Vagina (tissue), 2 donors: ENCODE measurements at regions not wholly inside any gene's neighbourhood (a gene's known extent, or its start where the extent isn't known, plus 50 kb on each side); places are given as distances from the start of the nearest gene placed in this dataset.
"Not testable (repeated sequence)": the region's sequence is repeated elsewhere in the genome, so short reads cannot be mapped to it uniquely, and the experiment has no call there.

Source experiments
- DNase-seq, 2 donors: peaks; one replicate each; pipeline ENCODE4 v3.0.0-alpha.2; 2017; ENCODE audit errors: extremely low spot score in 2 of 2
- H3K27ac ChIP-seq: fragments of 200-600 bp; sonication (generic); one replicate; pipeline ENCODE4 v1.5.1; 2019
- H3K27me3 ChIP-seq: fragments of 200-600 bp; sonication (generic); one replicate; pipeline ENCODE4 v1.5.1; 2019
- H3K36me3 ChIP-seq, 2 donors: fragments of 200-600 bp; sonication (generic); one replicate each; pipeline ENCODE4 v1.5.1; 2017 to 2019
- H3K4me1 ChIP-seq: fragments of 200-600 bp; sonication (generic); one replicate; pipeline ENCODE4 v1.5.1; 2019
- H3K4me3 ChIP-seq, 2 donors: fragments of 200-600 bp; sonication (generic); 1 replicate in 1 of 2; 2 replicates in 1 of 2; pipeline ENCODE4 v1.5.1; 2016 to 2019
- H3K9me3 ChIP-seq: fragments of 200-600 bp; sonication (generic); one replicate; pipeline ENCODE4 v1.5.1; 2019
- CTCF ChIP-seq, 3 experiments: fragments of 450-650 bp in 2 of 3; fragments of 200-600 bp in 1 of 3; sonication (generic) in 1 of 3; IDR thresholded peaks; one replicate each; pipeline ENCODE4 v1.5.1; 2017 to 2019; ENCODE audit warnings: antibody characterized with exemption in 3 of 3, mild to moderate bottlenecking in 2 of 3, moderate library complexity in 2 of 3
- POLR2A ChIP-seq, 2 donors: fragments of 450-650 bp; IDR thresholded peaks; one replicate each; pipeline ENCODE4 v1.6.1; 2017; ENCODE audit warnings: antibody characterized with exemption in 2 of 2, mild to moderate bottlenecking in 2 of 2, moderate library complexity in 2 of 2
- POLR2AphosphoS5 ChIP-seq, 2 donors: sonication (generic); formaldehyde crosslinking; IDR thresholded peaks; one replicate each; pipeline ENCODE4 v1.9.0; 2017; ENCODE audit warnings: antibody characterized with exemption in 2 of 2, mild to moderate bottlenecking in 2 of 2, low read depth in 1 of 2; ENCODE audit not compliant: insufficient read depth in 1 of 2
- intact Hi-C: fragments of 100-400 bp; cut with DNase I; formaldehyde crosslinking; loops from one replicate; pipeline ENCODE4 v1.15.1; 2023

DNA sequence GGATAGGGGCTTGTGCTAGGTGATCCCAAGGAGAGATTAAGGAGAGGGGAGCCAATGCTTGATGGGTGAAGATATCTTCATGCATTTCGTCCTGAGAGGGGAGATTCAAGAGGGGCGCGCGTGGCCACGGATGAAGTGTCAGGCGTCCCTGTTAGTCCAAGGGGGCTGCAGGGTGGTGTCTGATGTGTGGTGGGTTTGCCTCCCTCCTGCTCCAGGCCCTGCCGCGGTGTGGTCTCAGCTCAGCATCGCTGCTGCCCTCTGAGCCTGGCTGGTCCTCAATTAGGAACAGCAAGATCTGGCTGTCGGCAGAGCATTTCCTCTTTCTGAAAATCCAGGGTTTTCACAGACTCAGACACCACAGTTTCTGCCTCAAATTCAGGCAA lies 318.0 kb downstream of the THBS2 start:
- peak in 1 of 2 donors; percentile 84 for DNase-seq
- Histone ChIP-seq H3K9me3 (no peaks in the 10 kb centered on the region), H3K27me3 (no peaks in the 10 kb centered on the region), H3K27ac (peak overlapping the region; percentile 62), H3K36me3 (no peaks in the 10 kb centered on the region), H3K4me3 (no peak overlapping the region), H3K4me1 (peaks cover 15% of the 10 kb centered on the region)
- TF ChIP-seq CTCF (IDR thresholded peaks at IDR 0.05) (no peak), POLR2AphosphoS5 (IDR thresholded peaks at IDR 0.05; ENCODE audit: insufficient read depth in 1 of 2, low read depth in 1 of 2) (no peak), POLR2A (IDR thresholded peaks at IDR 0.05) (no peak)
- intact Hi-C loops = no loop called here

- H3K27ac ChIP-seq = peak overlapping the region; percentile 62
- H3K4me1 ChIP-seq = peaks cover 15% of the 10 kb centered on the region
- intact Hi-C loops = no loop called here
- H3K27me3 ChIP-seq = no peaks in the 10 kb centered on the region
- H3K4me3 ChIP-seq = no peak overlapping the region
- no peaks in the 10 kb centered on the region for H3K9me3 ChIP-seq
- no peak for TF ChIP-seq CTCF (IDR thresholded peaks at IDR 0.05)
- no peak for TF ChIP-seq POLR2A (IDR thresholded peaks at IDR 0.05)
- TF ChIP-seq POLR2AphosphoS5 (IDR thresholded peaks at IDR 0.05; ENCODE audit: insufficient read depth in 1 of 2, low read depth in 1 of 2) = no peak
- peak; percentile 74 to 77 for DNase-seq
- no peaks in the 10 kb centered on the region for H3K36me3 ChIP-seq
Observed at GRCh38 chr6:168934660-168935627, 318.7 kb downstream of the THBS2 start.

- H3K4me1 ChIP-seq, intact Hi-C loops, H3K9me3 ChIP-seq, H3K4me3 ChIP-seq, H3K27ac ChIP-seq, H3K27me3 ChIP-seq, H3K36me3 ChIP-seq: not testable (repeated sequence)
- DNase-seq = peak in 1 of 2 donors; percentile 95
Observed at GRCh38 chr6:168932171-168932570, 321.5 kb downstream of the THBS2 start.

DNA sequence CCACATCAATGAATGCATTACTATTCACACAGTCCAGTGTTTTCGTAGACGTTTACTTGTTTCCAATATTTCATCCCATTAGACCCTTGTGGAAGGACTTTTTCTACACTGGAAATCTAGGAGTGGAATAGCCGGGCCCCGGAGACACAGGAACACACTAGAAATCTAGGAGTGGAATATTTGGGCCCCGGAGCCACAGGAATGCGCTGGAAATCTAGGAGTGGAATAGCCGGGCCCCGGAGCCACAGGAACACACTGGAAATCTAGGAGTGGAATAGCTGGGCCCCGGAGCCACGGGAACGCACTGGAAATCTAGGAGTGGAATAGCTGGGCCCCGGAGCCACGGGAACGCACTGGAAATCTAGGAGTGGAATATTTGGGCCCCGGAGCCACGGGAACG lies 322.6 kb downstream of the THBS2 start:
- H3K4me1 ChIP-seq, H3K9me3 ChIP-seq, H3K4me3 ChIP-seq, H3K27ac ChIP-seq, DNase-seq, intact Hi-C loops, H3K27me3 ChIP-seq, H3K36me3 ChIP-seq: not testable (repeated sequence)

GRCh38 chr6:168929871-168930450 lies 323.7 kb downstream of the THBS2 start:
- Histone ChIP-seq H3K9me3 (no peaks in the 10 kb centered on the region), H3K36me3 (no peaks in the 10 kb centered on the region), H3K4me1 (no peaks in the 10 kb centered on the region), H3K4me3 (no peak overlapping the region), H3K27ac (no peak overlapping the region), H3K27me3 (no peaks in the 10 kb centered on the region)
- TF ChIP-seq POLR2AphosphoS5 (IDR thresholded peaks at IDR 0.05; ENCODE audit: insufficient read depth in 1 of 2, low read depth in 1 of 2) = no peak
- no peak for TF ChIP-seq CTCF (IDR thresholded peaks at IDR 0.05)
- no peak for TF ChIP-seq POLR2A (IDR thresholded peaks at IDR 0.05)
- intact Hi-C loops = no loop called here
- peak; percentile 37 to 74 for DNase-seq

- no peak overlapping the region for H3K27ac ChIP-seq
- no peaks in the 10 kb centered on the region for H3K9me3 ChIP-seq
- DNase-seq = peak; percentile 52 to 55
- no peaks in the 10 kb centered on the region for H3K4me1 ChIP-seq
- intact Hi-C loops = no loop called here
- H3K4me3 ChIP-seq = no peak overlapping the region
- H3K27me3 ChIP-seq = no peaks in the 10 kb centered on the region
- TF ChIP-seq POLR2A (IDR thresholded peaks at IDR 0.05) = no peak
- no peak for TF ChIP-seq CTCF (IDR thresholded peaks at IDR 0.05)
- no peak for TF ChIP-seq POLR2AphosphoS5 (IDR thresholded peaks at IDR 0.05; ENCODE audit: insufficient read depth in 1 of 2, low read depth in 1 of 2)
- no peaks in the 10 kb centered on the region for H3K36me3 ChIP-seq
Observed at GRCh38 chr6:168928012-168928411, 325.6 kb downstream of the THBS2 start.
